MCF 10A (cell line): ENCODE measurements at regions not wholly inside any gene's neighbourhood (a gene's known extent, or its start where the extent isn't known, plus 50 kb on each side); places are given as distances from the start of the nearest gene placed in this dataset.

Experiments
- BruUV-seq: library from RNA; stranded (reverse); fragments of 400-500 nt; replicated peaks from 2 replicates; lab custom pipeline; 2021; lab: Mats Ljungman, UMichigan
- CTCF ChIA-PET: fragments of 300-600 bp; sonication (Branson Sonifier 250); formaldehyde crosslinking; extraction: SDS; loops from one replicate; lab custom pipeline; 2021; ENCODE audit warnings: antibody characterized with exemption, inconsistent platforms; lab: Yijun Ruan, JAX
- POLR2A ChIA-PET: fragments of 300-600, 350-650 bp; sonication (Branson Sonifier 250); formaldehyde crosslinking; extraction: SDS; loops from one replicate; lab custom pipeline; 2020; ENCODE audit warnings: antibody characterized with exemption, inconsistent platforms; lab: Yijun Ruan, JAX
- DNase-seq: peaks from one replicate; pipeline ENCODE4 v3.0.0-alpha.2; 2018; ENCODE audit not compliant: unreplicated experiment
- H3K27ac Mint-ChIP-seq: one replicate; pipeline ENCODE4 v1.8.0; 2022; ENCODE audit warnings: mild to moderate bottlenecking, low read depth, mixed read lengths; ENCODE audit not compliant: unreplicated experiment
- H3K27me3 Mint-ChIP-seq: one replicate; pipeline ENCODE4 v1.8.0; 2022; ENCODE audit warnings: mixed read lengths; ENCODE audit not compliant: insufficient read depth, unreplicated experiment
- H3K36me3 Mint-ChIP-seq: one replicate; pipeline ENCODE4 v1.8.0; 2022; ENCODE audit warnings: mild to moderate bottlenecking, moderate library complexity, mixed read lengths; ENCODE audit not compliant: insufficient read depth, unreplicated experiment
- H3K4me1 Mint-ChIP-seq: one replicate; pipeline ENCODE4 v1.8.0; 2022; ENCODE audit warnings: mixed read lengths; ENCODE audit not compliant: insufficient read depth, unreplicated experiment
- H3K4me3 Mint-ChIP-seq: one replicate; pipeline ENCODE4 v1.8.0; 2022; ENCODE audit warnings: mild to moderate bottlenecking, moderate library complexity, mixed read lengths; ENCODE audit not compliant: unreplicated experiment
- H3K9me3 Mint-ChIP-seq: one replicate; pipeline ENCODE4 v1.8.0; 2022; ENCODE audit warnings: mixed read lengths; ENCODE audit not compliant: unreplicated experiment
- CTCF ChIP-seq: fragments of 200-600 bp; IDR thresholded peaks from one replicate; pipeline ENCODE4 v1.8.0; 2022; ENCODE audit warnings: antibody characterized with exemption, mild to moderate bottlenecking; ENCODE audit not compliant: unreplicated experiment
- intact Hi-C: fragments of 100-400 bp; cut with micrococcal nuclease; formaldehyde crosslinking; loops from 2 replicates; pipeline ENCODE4 v1.14.1; 2022

GRCh38 chr13:104327211-104327610 is 1261.0 kb upstream of the SLC10A2 start:
- no peaks in the 10 kb centered on the region for H3K36me3 Mint-ChIP-seq
- intact Hi-C loops = no loop called here
- DNase-seq = no peak

DNA sequence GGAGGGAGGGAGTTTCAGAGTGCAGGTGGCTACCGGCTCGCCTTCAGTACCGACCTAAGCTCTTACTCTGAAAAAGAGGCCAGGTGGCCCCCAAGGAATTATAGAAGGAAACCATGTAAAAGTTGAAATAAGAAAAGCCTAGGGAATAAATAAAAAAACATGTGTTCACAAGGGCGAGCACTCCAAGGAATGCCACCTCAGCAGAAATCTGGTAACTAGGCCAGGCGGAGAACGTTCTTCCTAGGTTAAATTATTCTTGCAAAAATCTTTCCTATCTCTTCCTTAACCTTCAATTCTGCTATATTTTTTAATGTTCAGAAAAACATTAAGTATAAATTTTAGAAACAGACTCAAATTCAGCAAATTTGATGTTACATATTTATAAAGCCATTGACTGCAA is 1260.3 kb upstream of the SLC10A2 start:
- POLR2A ChIA-PET = no interaction called here
- TF ChIP-seq CTCF = no peak
- Mint-ChIP-seq H3K36me3 (no peaks in the 10 kb centered on the region), H3K27ac (no peak overlapping the region), H3K27me3 (no peaks in the 10 kb centered on the region), H3K9me3 (peaks cover 5% of the 10 kb centered on the region), H3K4me1 (no peaks in the 10 kb centered on the region), H3K4me3 (no peak overlapping the region)
- BruUV-seq = no TSS peak
- intact Hi-C loops = no loop called here
- no peak for DNase-seq
- CTCF ChIA-PET = no interaction called here

More at GRCh38 chr13:104327211-104327610, 1261.0 kb upstream of the SLC10A2 start:
- CTCF ChIA-PET = no interaction called here
- no peak for TF ChIP-seq CTCF
- POLR2A ChIA-PET = no interaction called here
- Mint-ChIP-seq H3K9me3 (peaks cover 9% of the 10 kb centered on the region), H3K4me1 (no peaks in the 10 kb centered on the region), H3K27ac (no peak overlapping the region), H3K4me3 (no peak overlapping the region), H3K27me3 (no peaks in the 10 kb centered on the region)
- BruUV-seq = no TSS peak

- no peak for DNase-seq
- Mint-ChIP-seq H3K4me3 (no peak overlapping the region), H3K27ac (no peak overlapping the region), H3K36me3 (no peaks in the 10 kb centered on the region), H3K27me3 (no peaks in the 10 kb centered on the region), H3K4me1 (no peaks in the 10 kb centered on the region), H3K9me3 (peaks cover 7% of the 10 kb centered on the region)
- ChIA-PET CTCF (interaction anchor here (1.1 kb wide), 1 partner anchor 15 kb away, joined by 3 read pairs; no protein-coding TSS in a partner anchor), POLR2A (no interaction called here)
- TF ChIP-seq CTCF = no peak
- intact Hi-C loops = no loop called here
- BruUV-seq = no TSS peak
Measured at GRCh38 chr13:104321756-104322155, 1255.5 kb upstream of the SLC10A2 start.

DNA sequence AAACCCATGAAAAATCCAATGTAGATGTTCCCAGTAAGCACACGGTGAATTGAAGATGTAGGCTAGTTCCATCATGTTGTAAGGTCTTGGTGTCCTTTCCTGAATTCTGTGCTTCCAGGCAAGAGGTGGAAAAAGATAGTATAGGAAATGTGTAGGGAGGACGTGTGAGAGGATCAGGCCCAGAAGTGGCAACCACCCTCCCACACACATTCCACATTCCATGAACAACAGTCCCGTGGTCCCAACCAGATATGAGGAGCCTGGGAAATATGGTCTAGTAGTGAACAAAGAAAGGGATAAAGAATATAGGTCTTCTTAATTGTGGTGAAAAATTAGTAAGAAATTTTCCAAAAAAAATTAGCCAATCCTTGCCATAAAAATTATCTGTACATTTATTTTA is 1254.2 kb upstream of the SLC10A2 start:
- Mint-ChIP-seq H3K4me3 (no peak overlapping the region), H3K36me3 (no peaks in the 10 kb centered on the region), H3K27ac (no peak overlapping the region), H3K27me3 (no peaks in the 10 kb centered on the region), H3K9me3 (peaks cover 7% of the 10 kb centered on the region), H3K4me1 (peaks cover 6% of the 10 kb centered on the region)
- no peak for TF ChIP-seq CTCF
- CTCF ChIA-PET = no interaction called here
- no peak for DNase-seq
- BruUV-seq = no TSS peak
- POLR2A ChIA-PET = no interaction called here
- intact Hi-C loops = no loop called here
